B cell (primary cell): ENCODE measurements at regions not wholly inside any gene's neighbourhood (a gene's known extent, or its start where the extent isn't known, plus 50 kb on each side); places are given as distances from the start of the nearest gene placed in this dataset.

ENCODE experiments used
- ATAC-seq: fragments of 200-7000 bp; cut with Tn5 transposase; one replicate; pipeline ENCODE4 v1.10.0; 2021; ENCODE audit warnings: low read depth, mild to moderate bottlenecking, moderate number of reproducible peaks, moderate library complexity
- CTCF ChIA-PET: fragments of 350-600 bp; sonication (Branson Sonifier 250); formaldehyde crosslinking; loops from one replicate; lab custom pipeline; 2021; ENCODE audit warnings: antibody characterized with exemption, inconsistent platforms; lab: Charles Lee
- POLR2A ChIA-PET: fragments of 350-600 bp; sonication (Branson Sonifier 250); formaldehyde crosslinking; loops from one replicate; lab custom pipeline; 2021; ENCODE audit warnings: antibody characterized with exemption; lab: Charles Lee
- DNase-seq: peaks from one replicate; pipeline ENCODE4 v3.0.0; 2013
- H2AFZ ChIP-seq: 2 replicates; pipeline ENCODE4 v1.6.1; 2012; ENCODE audit warnings: mild to moderate bottlenecking, low read depth, low read length; ENCODE audit not compliant: insufficient read depth, poor library complexity, severe bottlenecking
- H3K27ac ChIP-seq, 2 donors: 1 replicate in 1 of 2; 2 replicates in 1 of 2; pipeline ENCODE4 v1.5.1; 2012 to 2013; ENCODE audit warnings: low read length in 2 of 2, mild to moderate bottlenecking in 2 of 2, moderate library complexity in 1 of 2
- H3K27me3 ChIP-seq, 4 experiments: fragments of 200-600 bp in 1 of 4; sonication (generic) in 1 of 4; replicated peaks in 1 of 4; 1 replicate in 2 of 4; 2 replicates in 2 of 4; pipeline versions ENCODE4 v1.6.1 to v1.7.0; 2013 to 2016; ENCODE audit warnings: low read length in 3 of 4, mild to moderate bottlenecking in 2 of 4, mixed read lengths in 1 of 4, moderate library complexity in 1 of 4; ENCODE audit not compliant: insufficient read depth in 4 of 4, control insufficient read depth in 3 of 4; ENCODE audit errors: control extremely low read depth in 1 of 4
- H3K36me3 ChIP-seq, 2 experiments: replicated peaks in 1 of 2; 1 replicate in 1 of 2; 2 replicates in 1 of 2; pipeline versions ENCODE4 v1.6.1 to v1.7.1; 2013; ENCODE audit warnings: low read length in 1 of 2; ENCODE audit not compliant: insufficient read depth in 2 of 2, control insufficient read depth in 1 of 2; ENCODE audit errors: control extremely low read depth in 1 of 2, extremely low read depth in 1 of 2
- H3K4me1 ChIP-seq, 2 donors: fragments of 200-600 bp in 1 of 2; sonication (generic) in 1 of 2; 1 replicate in 1 of 2; 2 replicates in 1 of 2; pipeline versions ENCODE4 v1.5.1 to v1.6.1; 2013 to 2017; ENCODE audit warnings: low read length in 2 of 2; ENCODE audit not compliant: control insufficient read depth in 2 of 2, insufficient read depth in 2 of 2
- H3K4me2 ChIP-seq: replicated peaks from 2 replicates; pipeline ENCODE3; 2012; ENCODE audit warnings: mild to moderate bottlenecking, low read depth, low read length; ENCODE audit not compliant: poor library complexity, severe bottlenecking
- H3K4me3 ChIP-seq, 5 experiments: fragments of 200-600 bp in 1 of 5; sonication (generic) in 1 of 5; 1 replicate in 3 of 5; 2 replicates in 2 of 5; pipeline versions ENCODE4 v1.5.1 to v1.7.0; 2011 to 2016; ENCODE audit warnings: low read length in 4 of 5, mild to moderate bottlenecking in 4 of 5, low read depth in 2 of 5, control low read depth in 1 of 5, moderate library complexity in 1 of 5; ENCODE audit not compliant: insufficient read depth in 1 of 5; ENCODE audit errors: control extremely low read depth in 1 of 5, extremely low read depth in 1 of 5
- H3K79me2 ChIP-seq: fragments of 200-600 bp; sonication (generic); one replicate; pipeline ENCODE4 v1.6.0; 2016; ENCODE audit warnings: low read length; ENCODE audit not compliant: control insufficient read depth, insufficient read depth
- H3K9ac ChIP-seq: fragments of 200-600 bp; sonication (generic); 2 replicates; pipeline ENCODE4 v1.6.1; 2017; ENCODE audit warnings: mild to moderate bottlenecking, low read length, moderate library complexity
- H3K9me3 ChIP-seq, 3 donors: one replicate each; pipeline versions ENCODE4 v1.6.1 to v1.7.1; 2013; ENCODE audit warnings: low read length in 2 of 3; ENCODE audit not compliant: control insufficient read depth in 2 of 3, insufficient read depth in 1 of 3; ENCODE audit errors: control extremely low read depth in 1 of 3
- H4K20me1 ChIP-seq: 2 replicates; pipeline ENCODE4 v1.6.0; 2012; ENCODE audit warnings: mild to moderate bottlenecking, low read length; ENCODE audit not compliant: insufficient read depth, control insufficient read depth, poor library complexity, severe bottlenecking
- H3K27ac Mint-ChIP-seq: one replicate; pipeline ENCODE4 v1.8.0; 2021; ENCODE audit warnings: mixed read lengths
- H3K27me3 Mint-ChIP-seq: one replicate; pipeline ENCODE4 v1.8.0; 2021; ENCODE audit warnings: mixed read lengths
- H3K4me1 Mint-ChIP-seq: one replicate; pipeline ENCODE4 v1.8.0; 2021; ENCODE audit warnings: mixed read lengths
- H3K4me3 Mint-ChIP-seq: one replicate; pipeline ENCODE4 v1.8.0; 2021; ENCODE audit warnings: mixed read lengths
- H3K9me3 Mint-ChIP-seq: one replicate; pipeline ENCODE4 v1.8.0; 2022; ENCODE audit warnings: mixed read lengths; ENCODE audit not compliant: insufficient read depth
- CTCF ChIP-seq: fragments of 200-600 bp; IDR thresholded peaks from one replicate; pipeline ENCODE4 v1.8.0; 2022; ENCODE audit warnings: antibody characterized with exemption, mild to moderate bottlenecking
- EZH2 ChIP-seq: IDR thresholded peaks from 2 replicates; pipeline ENCODE4 v1.6.1; 2012; ENCODE audit warnings: borderline replicate concordance, low read depth, mild to moderate bottlenecking, moderate library complexity, low read length; ENCODE audit not compliant: insufficient read depth, poor library complexity, severe bottlenecking
- WGBS: methylation state at CpG from one replicate; pipeline ENCODE4 v1.1.5; 2013; ENCODE audit warnings: missing lambda C conversion rate; ENCODE audit not compliant: insufficient coverage; 5-methylcytosine and 5-hydroxymethylcytosine counted together
- intact Hi-C: fragments of 100-400 bp; cut with micrococcal nuclease; formaldehyde crosslinking; loops from one replicate; pipeline ENCODE4 v1.10.0; 2022

GRCh38 chrX:85622635-85623034 is 243.2 kb upstream of the POF1B start:
- H3K4me1 Mint-ChIP-seq = no peaks in the 10 kb centered on the region
- Histone ChIP-seq H3K36me3 (no peaks in the 10 kb centered on the region), H2AFZ (no peak overlapping the region), H4K20me1 (no peaks in the 10 kb centered on the region), H3K79me2 (no peaks in the 10 kb centered on the region), H3K9me3 (no peaks in the 10 kb centered on the region), H3K4me3 (no peak overlapping the region), H3K9ac (no peak overlapping the region), H3K4me2 (no peak overlapping the region), H3K27ac (no peak overlapping the region), H3K27me3 (no peaks in the 10 kb centered on the region), H3K4me1 (no peaks in the 10 kb centered on the region)
- no peak for DNase-seq
- H3K27me3 Mint-ChIP-seq = no peaks in the 10 kb centered on the region
- ATAC-seq = no peak
- intact Hi-C loops = no loop called here
- CTCF ChIA-PET = no interaction called here
- TF ChIP-seq CTCF (no peak), EZH2 (no peak)
- no peak overlapping the region for H3K27ac Mint-ChIP-seq
- H3K9me3 Mint-ChIP-seq = no peaks in the 10 kb centered on the region
- 100% methylated on average over 1 of the region's 8 CpGs for WGBS
- POLR2A ChIA-PET = no interaction called here
- no peak overlapping the region for H3K4me3 Mint-ChIP-seq

GRCh38 chrX:85620466-85620865 is 241.0 kb upstream of the POF1B start:
- intact Hi-C loops = no loop called here
- Mint-ChIP-seq H3K27me3 (no peaks in the 10 kb centered on the region), H3K9me3 (no peaks in the 10 kb centered on the region), H3K27ac (no peak overlapping the region), H3K4me3 (no peak overlapping the region), H3K4me1 (no peaks in the 10 kb centered on the region)
- no peak overlapping the region for H3K27ac ChIP-seq
- TF ChIP-seq CTCF = no peak
- TF ChIP-seq EZH2 = no peak
- no peaks in the 10 kb centered on the region for H4K20me1 ChIP-seq
- ChIA-PET CTCF (no interaction called here), POLR2A (no interaction called here)
- H3K4me3 ChIP-seq = no peak overlapping the region
- H3K9me3 ChIP-seq = no peaks in the 10 kb centered on the region
- H3K79me2 ChIP-seq = no peaks in the 10 kb centered on the region
- no CpG with 5 or more reads among the region's 1 CpG for WGBS
- no peaks in the 10 kb centered on the region for H3K4me1 ChIP-seq
- H2AFZ ChIP-seq = no peak overlapping the region
- H3K9ac ChIP-seq = no peak overlapping the region
- H3K4me2 ChIP-seq = no peak overlapping the region
- H3K27me3 ChIP-seq = no peaks in the 10 kb centered on the region
- no peak for ATAC-seq
- H3K36me3 ChIP-seq = no peaks in the 10 kb centered on the region
- DNase-seq = no peak
